Muscle of arm (tissue), 1 donor: ENCODE measurements at regions not wholly inside any gene's neighbourhood (a gene's known extent, or its start where the extent isn't known, plus 50 kb on each side); places are given as distances from the start of the nearest gene placed in this dataset.
"Not testable (repeated sequence)": the region's sequence is repeated elsewhere in the genome, so short reads cannot be mapped to it uniquely, and the experiment has no call there.

ENCODE experiments used
- DNase-seq: peaks from one replicate; pipeline ENCODE4 v3.0.0-alpha.2; 2013

DNA sequence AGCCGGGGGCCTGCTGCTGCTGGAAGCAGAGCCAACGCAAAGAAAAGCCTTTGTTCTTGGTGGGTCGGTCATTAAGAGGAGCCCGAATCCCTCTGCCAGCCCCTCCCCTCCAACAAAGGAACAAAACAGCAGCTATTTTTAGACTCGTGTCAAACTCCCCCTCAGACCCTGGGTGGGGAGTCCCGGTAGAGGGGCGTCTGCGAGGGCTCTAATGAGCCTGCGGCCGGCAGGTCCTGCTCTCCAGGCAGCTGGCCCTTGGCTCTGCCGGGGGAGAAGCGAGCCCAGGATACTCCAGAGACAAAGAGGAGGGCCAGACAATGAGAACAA lies 114.0 kb downstream of the LHX2 start:
- DNase-seq: no peak

DNA sequence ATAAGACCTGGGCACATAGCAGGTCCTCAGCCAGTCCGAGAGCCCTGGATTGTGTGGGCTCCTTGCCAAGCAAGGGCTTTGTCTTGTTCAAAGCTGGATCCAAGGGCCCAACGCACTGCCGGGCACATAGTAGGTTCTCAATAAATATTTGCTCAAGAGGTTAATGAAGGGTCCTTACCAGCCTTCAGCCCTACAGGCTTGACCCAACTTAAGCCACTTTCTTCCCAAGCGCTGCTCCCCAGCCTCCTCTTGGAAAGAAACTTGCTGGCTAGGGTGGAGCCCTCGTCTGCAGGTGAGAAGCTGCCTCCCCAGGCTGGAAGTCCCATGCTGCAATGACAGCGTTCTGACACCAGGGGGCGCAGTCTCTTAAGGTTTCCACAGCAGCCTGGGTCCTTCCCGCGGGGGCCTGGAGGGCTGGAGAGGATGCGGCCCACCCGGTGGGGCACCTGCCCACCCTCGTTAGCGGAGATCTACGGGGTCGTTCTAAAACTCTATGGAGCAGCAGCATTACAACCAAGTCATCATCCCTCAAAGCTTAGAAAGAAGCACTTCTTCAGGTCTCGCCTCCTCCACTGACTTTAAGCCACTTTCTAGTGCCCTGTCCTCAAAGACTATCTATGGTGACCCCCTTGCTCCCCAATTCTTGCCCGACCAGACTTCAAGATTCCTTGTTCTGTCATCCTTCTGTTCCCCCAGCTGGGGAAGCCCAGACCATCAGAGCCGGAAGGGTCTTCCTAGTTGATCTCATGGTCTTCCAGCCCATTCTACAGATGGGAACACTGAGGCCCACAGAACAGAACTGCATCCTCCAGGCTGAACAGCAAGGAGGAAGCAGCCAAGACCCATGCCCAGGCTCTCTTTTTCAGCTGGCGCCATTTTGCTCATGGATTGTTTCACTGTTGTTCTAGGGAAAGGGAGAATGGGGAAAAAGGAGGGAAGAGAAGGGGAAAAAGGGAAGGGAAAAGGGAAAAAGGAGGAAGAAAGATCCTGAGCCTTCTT lies 115.4 kb downstream of the LHX2 start:
- DNase-seq: peak; percentile 67

DNA sequence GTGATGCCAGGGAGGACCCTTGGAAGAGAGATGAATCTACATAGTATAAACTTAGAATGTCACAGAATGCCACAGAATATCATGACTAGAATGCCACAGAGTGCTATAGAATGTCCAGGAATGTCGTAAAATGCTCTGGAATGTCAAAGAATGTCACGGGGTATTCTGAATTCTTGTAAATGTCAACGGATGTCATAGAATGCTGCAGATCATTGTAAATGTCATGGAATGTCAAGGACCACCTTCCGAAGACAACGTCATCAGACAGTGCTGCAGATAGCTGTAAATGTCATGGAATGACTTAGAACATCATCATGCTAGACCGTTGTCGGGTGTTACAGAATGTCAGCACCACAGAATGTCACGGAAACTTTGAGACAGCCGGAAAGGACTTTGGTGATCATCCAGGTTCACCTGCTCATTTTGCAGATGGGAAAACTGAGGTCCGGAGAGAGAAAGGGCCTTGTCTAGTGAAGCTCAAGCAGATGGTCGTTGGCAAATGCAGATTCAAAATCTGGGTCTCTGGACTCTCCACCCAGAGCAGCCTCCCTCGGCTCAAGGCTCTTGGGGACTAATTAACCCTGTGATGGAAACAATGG lies 117.1 kb downstream of the LHX2 start:
- DNase-seq: no peak

DNA sequence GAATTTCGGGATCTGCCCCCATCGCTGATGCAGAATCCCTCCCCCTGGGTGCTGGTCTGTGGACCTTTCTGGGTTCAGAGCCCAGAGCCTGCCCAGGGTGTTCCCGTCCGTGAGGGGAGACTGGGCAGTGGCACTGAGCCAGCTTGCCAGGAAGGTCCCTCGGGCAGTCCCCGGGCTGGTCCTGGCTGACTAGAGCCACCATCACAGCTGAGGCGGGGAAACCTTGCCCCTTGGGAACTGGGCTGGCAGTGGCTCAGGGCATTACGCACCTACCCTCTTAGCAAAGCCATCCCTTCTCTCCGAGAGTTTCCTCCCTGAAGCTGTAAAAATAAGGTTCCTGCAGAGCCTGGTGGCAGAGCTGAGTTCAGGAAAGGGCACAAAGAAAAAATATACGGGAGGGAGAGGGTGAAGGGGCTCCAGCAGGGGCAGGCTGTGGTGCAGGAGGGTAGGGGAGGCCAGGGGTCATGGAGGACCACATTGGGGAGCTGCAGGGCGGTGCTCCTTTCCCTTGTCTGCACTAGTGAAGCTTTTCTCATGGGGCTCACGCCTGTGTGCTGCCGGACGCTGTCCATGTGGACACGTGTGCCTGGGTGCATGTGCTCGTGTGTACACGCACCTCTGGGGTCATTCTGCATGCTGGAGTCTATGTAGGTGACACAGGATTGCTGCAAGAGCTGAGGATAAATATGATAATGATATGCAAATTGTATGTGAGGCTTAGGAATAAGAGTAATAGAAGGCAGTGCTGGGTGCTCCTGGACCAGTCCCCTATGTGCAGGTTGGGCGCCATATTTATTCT lies 118.9 kb downstream of the LHX2 start:
- no peak for DNase-seq

DNA sequence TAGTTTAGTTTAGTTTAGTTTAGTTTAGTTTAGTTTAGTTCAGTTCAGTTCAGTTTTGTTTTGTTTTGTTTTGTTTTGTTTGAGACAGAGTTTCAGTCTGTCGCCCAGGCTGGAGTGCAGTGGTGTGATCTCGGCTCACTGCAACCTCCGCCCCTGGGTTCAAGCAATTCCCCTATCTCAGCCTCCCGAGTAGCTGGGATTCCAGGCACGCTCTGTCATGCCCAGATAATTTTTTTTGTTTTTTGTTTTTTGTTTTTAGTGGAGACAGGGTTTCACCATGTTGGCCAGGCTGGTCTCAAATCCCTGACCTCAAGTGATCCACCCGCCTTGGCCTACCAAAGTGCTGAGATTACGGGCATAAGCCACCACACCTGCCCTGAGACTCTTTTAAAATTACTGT lies 120.0 kb downstream of the LHX2 start:
- not testable (repeated sequence) for DNase-seq

DNA sequence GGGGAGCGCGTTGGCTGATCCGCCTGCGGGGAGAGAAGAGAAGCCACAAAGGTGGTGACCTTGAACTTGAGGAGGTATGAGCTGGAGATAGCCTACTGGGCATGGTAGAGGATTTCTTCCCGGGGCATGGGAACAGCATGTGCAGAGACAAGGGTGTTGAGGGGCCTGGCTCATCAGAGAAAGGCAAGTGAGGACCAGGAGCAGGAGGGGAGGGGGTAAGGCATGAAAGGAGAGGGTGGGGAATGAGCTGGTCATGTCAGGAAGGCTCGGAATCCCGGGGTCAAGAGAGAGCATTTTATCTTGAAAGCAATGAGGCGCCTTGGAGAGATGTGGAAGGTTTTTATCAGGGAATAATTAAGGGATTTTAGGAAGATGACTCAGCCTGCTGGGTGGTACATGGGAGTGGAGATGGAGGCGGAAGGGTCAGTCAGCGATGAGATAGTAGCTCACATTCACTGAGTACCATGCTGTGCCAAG lies 121.1 kb downstream of the LHX2 start:
- DNase-seq: no peak

DNA sequence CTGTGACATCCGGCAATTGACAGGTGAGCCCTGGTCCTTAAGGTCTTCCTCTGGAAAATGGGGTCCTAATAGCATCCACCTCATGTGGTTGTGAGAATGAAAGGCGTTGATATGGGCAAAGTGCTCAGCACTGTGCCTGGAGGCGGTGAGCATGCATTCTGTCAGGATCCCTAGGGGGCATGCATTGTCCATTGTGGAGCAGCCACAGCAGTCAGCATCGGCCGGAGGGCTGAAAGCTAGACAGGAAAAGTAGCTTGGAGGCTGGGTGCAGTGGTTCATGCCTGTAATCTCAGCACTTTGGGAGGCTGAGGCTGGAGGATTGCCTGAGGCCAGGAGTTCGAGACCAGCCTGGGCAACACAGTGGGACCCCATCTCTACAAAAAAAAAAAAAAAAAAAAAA lies 122.2 kb downstream of the LHX2 start:
- DNase-seq: no peak

DNA sequence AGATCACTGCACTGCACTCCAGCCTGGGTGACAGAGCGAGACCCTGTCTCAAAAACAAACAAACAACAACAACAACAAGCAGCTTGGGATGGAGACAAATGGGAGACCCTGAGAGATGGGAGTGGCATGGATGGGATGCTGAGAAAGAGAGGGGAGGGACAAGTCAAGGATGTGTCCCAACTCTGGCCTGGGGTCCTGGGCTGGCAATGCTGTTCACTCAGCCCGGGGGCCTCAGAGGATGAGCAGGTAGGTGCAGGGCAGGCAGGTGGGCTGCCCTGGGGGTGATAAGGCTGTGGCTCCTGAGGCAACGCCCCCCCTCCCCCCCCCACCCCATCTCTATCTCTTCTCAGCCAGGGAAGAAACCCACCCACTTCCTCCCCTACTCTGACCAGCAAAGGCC lies 123.0 kb downstream of the LHX2 start:
- no peak for DNase-seq

DNA sequence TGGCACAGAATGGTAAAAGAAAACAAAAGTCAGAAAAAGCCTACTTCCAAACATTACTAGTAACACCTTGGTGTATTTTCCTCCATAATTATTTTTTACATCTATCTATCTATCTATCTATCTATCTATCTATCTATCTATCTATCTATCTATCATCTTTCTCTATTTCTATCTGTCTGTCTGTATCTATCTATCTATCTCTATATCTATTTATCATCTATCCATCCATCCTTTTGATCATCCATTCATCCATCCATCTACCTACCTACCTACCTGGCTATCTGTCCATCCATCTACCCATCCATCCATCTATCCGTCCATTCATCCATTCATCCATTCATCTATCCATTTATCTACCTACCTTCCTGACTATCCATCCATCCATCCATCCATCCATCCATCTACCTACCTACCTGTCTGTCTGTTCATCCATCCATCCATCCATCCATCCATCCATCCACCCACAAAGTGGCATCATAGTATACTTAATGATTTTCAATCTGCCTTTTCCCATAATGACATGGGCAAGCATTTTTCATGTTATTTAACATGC lies 121.9 kb upstream of the NEK6 start:
- no peak for DNase-seq

DNA sequence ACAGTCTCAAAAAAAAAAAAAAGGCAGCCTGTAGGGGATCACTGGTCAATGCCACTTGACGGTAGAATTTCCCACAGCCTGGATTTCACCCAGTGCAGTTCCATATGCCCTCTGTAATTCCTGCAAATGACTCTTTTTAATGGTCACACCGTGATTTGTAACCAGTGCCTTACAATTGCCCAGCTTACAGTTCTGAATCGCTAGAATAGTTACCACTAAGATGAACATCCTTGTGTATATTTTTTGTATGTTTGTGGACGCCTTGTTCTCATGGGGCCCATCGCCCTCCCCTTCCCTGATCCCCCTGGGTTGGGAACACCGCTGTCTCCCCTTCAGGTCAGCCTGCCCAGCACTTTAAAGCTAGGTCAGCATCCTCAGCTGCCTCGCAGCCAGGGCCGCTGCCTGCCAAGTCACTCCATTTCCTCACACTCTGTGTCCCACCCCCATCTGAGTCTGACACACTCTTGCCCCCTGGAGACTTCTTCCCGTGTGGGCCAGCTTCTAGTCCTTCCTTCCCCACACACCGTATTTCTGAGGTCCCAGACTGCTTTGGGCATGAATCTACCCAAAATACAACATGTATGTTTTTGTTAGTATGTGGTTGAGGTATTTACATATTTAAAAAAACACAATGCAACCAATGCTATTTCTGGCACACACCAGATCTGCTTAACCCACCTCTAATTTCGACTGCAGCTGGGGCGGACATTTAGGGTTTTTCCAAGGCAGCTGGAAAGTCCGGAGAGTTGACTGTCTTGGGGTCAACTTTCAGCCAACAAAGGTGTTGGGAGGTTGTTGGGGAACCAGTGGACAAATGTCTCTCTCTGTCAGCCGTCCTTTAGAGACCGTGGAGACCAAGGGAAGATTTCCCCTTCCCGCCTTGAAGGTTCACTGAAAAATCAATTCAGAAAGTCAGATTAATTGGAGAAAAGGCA lies 120.5 kb upstream of the NEK6 start:
- DNase-seq: no peak

DNA sequence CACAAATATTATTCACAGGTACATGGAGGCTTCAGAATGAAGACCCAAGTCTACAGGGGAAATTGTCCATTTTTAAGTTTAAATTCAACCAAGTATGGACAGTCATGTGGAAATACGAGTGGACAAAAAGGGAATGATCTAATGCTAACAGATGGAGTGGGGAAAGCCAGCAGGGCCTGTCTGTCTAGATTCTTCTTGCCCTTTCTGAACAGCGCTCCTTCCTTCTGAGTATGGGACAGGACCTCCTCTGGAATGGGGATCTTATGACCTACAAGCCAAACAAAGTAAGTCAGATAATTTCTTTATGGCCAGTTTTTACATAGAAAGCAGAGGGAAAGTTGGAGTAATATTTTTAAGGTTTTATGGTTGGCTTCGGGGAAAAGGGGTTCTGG lies 119.8 kb upstream of the NEK6 start:
- no peak for DNase-seq

DNA sequence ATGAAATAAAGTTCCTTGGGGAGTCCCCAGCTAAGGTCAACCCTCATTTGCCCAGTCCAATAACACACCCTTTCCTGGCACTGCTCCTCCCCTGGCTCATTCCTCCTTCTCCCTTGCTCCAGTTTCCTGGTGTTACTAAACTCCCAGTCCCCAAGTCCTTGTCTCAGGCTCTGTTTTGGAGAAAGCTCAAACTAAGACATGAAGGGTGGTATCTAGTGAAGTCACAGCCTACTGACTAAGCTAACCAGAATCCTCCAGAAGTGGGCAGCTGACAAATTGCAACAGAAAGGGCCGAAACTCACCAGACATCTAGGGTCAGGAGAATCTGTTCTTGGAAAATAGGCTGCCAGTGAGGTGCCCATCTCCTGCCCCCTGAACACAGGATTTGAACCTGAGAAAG lies 118.7 kb upstream of the NEK6 start:
- no peak for DNase-seq

DNA sequence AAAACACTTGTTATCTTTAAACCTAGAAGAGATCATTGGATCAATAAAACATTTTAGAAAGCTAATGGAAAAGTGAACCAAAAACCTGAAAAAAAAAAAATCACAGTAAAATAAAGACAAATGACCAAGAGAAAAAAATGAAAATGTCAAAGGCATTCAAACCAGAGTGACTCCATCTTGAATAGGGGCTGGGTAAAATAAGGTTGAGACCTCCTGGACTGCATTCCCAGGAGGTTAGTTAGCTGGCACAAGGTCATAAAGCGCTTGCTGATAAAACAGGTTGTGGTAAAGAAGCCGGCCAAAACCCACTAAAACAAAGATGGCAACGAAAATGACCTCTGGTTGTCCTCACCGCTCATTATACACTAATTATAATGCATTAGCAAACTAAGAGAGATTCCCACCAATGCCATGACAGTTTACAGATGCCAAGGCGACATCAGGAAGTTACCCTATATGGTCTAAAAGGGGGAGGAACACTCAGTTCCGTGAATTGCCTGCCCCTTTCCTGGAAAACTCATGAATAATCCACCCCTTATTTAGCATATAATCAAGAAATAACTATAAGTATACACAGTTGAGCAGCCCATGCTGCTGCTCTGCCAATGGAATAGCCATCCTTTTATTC lies 116.7 kb upstream of the NEK6 start:
- DNase-seq: no peak

DNA sequence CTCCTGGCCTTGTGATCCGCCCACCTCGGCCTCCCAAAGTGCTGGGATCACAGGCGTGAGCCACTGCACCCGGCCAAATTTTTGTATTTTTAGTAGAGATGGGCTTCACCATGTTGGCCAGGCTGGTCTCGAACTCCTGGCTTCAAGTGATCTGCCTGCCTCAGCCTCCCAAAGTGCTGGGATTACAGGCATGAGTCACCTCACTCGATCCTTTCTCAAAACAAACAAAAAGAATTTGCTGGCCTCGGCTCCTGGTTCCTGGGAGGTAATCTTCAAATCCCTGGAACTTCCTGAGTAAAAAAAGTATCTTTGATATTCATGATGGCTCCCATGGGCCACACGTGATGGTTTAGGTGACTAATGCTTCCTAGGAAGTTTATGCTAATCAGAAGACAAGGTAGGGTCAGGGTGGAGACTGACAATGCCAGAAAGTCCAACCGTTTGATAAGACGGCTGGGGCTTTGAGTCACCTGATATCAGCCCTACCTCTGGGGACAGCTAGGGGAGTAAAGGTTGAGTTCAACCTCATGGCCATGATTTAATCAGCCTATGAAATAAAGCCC lies 113.1 kb upstream of the NEK6 start:
- DNase-seq: not testable (repeated sequence)

DNA sequence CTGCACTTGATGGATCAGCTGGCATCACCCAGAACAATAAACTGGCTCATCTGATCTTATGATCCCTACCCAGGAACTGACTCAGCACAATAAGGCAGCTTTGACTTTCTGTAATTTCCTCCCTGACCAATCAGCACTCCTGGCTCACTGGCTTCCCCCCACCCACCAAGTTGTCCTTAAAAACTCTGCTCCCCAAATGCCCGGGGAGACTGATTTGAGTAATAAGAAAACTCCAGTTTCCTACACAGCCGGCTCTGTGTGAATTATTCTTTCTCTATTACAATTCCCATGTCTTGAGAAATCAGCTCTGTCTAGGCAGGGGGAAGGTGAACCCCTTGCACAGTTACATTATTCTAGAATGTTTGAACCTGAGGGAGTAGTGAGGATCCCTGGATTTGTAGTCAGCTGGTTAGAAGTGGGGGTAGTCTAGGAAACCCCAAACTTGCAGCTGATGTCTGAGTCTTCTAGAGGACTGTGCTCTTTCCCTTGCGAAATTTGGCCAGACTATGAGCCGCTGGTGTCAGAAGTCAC lies 111.7 kb upstream of the NEK6 start:
- DNase-seq: no peak

DNA sequence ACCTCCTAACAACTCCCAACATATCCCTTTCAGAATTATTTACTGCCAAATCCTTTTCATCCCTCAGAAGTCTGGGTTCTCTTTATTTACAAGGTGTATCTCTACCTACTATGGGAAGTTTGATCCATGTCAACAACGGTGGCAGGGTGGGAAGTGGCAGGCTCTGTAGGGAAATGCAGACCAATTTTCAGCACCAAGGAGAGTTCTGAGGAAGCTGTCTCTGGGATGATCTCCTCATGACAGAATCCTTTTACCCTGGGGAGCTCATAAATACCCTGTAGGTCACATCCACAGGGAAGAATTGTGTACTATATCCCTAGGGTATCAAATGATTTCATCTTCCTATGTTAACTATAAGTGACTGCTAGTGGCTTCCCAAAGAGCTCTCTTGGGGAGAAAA lies 107.8 kb upstream of the NEK6 start:
- DNase-seq: no peak

DNA sequence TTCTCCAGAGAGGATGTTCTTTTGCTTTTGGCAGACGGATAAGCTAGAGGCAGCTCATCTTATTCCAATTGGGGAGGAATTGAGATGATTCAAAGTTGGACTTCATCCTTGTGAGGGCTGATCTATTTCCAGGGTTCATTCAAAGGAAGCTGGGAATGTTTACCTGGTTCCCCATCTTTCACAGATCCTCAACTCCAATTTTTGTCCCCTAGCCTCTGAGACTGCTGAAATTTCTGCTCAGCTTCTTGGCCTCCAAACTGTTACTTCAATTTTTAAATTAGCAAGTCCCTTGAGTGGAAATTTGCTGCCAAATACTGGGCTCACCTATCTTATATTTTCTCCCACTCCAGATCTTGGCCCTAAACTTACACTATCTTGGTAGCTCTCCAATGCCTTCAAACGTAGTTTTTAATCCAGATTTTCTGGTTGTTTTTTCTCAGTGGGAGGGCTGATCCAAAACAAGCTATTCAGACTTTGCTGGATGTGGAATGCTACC lies 93.9 kb upstream of the NEK6 start:
- peak; percentile 40 for DNase-seq

DNA sequence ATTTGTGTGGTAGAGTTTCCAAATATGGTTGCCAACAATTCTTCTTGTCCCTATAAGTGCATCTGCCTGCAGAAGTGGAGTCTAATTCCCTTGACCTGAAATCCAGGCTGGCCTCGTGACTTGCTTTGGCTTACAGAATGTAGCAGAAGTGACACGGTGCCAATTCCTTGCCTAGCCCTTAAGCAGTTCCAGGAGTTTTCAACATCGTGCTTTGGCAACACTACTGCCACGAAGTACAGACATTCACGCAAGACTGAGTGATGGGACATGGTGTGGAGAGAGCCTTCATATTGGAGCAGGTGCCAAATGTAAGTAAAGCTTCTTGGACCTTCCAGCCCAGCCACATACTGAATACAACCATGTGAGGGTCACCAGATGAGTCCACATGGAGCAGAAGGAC lies 92.9 kb upstream of the NEK6 start:
- peak; percentile 12 for DNase-seq

DNA sequence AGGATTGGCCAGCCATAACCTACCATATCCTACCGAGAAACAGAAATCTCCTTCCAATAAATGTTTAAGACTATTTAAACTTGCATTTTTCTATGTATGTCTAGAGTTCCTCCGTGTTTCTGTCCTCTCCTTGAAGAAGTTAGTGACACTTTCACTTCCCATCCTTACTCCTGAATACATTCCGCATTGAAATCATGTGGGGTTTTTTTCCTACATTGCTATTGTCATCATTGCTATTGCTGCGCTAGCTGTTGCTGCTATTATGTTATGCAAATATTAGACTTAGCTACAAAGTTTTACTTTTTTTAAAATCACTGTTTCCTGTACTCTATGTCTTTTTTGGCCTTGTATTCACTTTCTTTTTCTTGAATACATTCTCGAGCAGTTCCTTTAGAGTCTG lies 83.3 kb upstream of the NEK6 start:
- no peak for DNase-seq

DNA sequence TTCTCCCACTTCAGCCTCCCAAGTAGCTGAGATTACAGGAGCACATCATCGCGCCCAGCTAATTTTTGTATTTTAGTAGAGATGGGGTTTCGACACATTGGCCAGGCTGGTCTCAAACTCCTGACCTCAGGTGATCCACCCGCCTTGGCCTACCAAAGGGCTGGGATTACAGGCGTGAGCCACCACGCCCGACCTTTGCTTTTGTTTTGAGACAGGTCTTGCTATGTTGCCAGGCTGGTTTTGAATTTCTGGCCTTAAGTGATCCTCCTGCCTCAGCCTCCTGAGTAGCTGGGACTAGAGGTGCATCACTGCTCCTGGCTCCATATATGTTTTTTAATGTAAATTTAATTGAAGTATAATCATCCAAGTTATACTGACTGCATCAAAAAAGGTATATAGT lies 80.2 kb upstream of the NEK6 start:
- not testable (repeated sequence) for DNase-seq
